ENCODE measurements at regions not wholly inside any gene's neighbourhood (a gene's known extent, or its start where the extent isn't known, plus 50 kb on each side); places are given as distances from the start of the nearest gene placed in this dataset.

DNA sequence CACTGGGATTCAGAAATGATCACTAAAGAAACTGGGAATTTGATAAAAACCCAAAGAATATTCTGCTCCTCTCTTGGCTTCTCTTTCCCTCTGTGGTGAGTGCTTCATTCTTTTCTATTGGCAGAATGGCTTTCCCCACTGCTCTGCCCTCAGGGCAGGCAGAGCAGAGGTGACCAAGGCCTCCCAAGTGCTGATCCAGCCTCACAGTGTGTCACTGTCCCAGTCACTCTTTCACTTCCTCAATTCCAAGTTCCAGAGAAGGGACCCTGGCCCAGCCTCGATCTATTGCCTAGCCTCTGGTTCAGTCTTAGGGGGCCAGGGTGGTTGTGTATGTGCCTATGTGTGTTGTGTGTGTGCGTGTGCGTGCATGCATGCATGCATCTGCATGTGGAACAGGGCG is 180.6 kb upstream of the TMTC4 start:
- TF ChIP-seq, protein P1, sequence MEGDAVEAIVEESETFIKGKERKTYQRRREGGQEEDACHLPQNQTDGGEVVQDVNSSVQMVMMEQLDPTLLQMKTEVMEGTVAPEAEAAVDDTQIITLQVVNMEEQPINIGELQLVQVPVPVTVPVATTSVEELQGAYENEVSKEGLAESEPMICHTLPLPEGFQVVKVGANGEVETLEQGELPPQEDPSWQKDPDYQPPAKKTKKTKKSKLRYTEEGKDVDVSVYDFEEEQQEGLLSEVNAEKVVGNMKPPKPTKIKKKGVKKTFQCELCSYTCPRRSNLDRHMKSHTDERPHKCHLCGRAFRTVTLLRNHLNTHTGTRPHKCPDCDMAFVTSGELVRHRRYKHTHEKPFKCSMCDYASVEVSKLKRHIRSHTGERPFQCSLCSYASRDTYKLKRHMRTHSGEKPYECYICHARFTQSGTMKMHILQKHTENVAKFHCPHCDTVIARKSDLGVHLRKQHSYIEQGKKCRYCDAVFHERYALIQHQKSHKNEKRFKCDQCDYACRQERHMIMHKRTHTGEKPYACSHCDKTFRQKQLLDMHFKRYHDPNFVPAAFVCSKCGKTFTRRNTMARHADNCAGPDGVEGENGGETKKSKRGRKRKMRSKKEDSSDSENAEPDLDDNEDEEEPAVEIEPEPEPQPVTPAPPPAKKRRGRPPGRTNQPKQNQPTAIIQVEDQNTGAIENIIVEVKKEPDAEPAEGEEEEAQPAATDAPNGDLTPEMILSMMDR (conservative IDR thresholded peaks at IDR 0.05): no peak
- H3K4me1 Mint-ChIP-seq (ENCODE audit: unreplicated experiment): no peaks in the 10 kb centered on the region
- no peaks in the 10 kb centered on the region for H3K27me3 Mint-ChIP-seq
- no peak for DNase-seq (ENCODE audit: extremely low spot score, unreplicated experiment)
- H3K9me3 Mint-ChIP-seq: no peaks in the 10 kb centered on the region
- no peaks in the 10 kb centered on the region for H3K36me3 Mint-ChIP-seq
- H3K4me3 Mint-ChIP-seq: no peak overlapping the region
- no peak overlapping the region for H3K27ac Mint-ChIP-seq

DNA sequence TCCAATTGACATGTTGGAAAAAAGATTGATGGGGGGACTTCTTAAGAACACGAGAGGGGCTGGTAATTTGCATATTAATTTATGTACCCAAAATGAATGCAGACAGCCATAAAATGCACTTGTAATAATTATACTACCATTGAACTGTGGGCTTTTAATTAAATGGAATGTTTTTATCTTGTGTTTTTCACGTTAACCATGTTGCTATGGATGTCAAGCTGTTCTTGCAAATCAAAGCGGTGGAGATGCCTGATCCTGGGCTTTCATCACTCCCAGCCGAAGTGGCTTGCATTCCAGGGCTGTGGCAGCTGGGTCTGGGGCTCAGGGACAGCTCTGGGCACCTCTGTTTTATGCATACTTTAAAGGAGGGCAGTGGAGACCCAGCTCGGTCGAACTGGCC is 179.4 kb upstream of the TMTC4 start:
- Mint-ChIP-seq H3K27me3 (no peaks in the 10 kb centered on the region), H3K4me1 (ENCODE audit: unreplicated experiment) (no peaks in the 10 kb centered on the region), H3K9me3 (no peaks in the 10 kb centered on the region), H3K27ac (no peak overlapping the region), H3K4me3 (no peak overlapping the region), H3K36me3 (no peaks in the 10 kb centered on the region)
- DNase-seq (ENCODE audit: extremely low spot score, unreplicated experiment): no peak
- TF ChIP-seq, protein P1 (conservative IDR thresholded peaks at IDR 0.05): no peak

DNA sequence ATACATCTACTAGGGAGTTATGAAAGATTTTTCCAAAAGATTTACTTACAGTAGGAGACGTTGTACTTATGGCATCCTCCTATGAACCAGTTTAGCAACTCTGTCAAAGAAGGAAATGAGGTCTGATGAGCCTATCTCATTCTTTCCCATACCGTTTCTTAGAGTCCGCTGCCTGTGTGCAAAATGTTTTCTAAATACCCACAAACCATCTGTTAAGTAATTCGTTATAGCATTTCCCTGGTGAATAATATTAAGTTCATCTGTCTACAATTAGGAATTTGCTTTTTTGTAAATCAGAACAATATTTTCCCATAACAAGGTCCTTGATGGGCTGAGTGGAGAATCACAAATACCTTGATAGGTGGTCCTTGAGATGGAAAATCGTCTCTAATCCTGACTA is 178.8 kb upstream of the TMTC4 start:
- H3K27ac Mint-ChIP-seq: no peak overlapping the region
- H3K9me3 Mint-ChIP-seq: no peaks in the 10 kb centered on the region
- TF ChIP-seq, protein P1 (conservative IDR thresholded peaks at IDR 0.05): no peak
- DNase-seq (ENCODE audit: extremely low spot score, unreplicated experiment): no peak
- no peaks in the 10 kb centered on the region for H3K4me1 Mint-ChIP-seq (ENCODE audit: unreplicated experiment)
- no peaks in the 10 kb centered on the region for H3K27me3 Mint-ChIP-seq
- no peak overlapping the region for H3K4me3 Mint-ChIP-seq
- H3K36me3 Mint-ChIP-seq: no peaks in the 10 kb centered on the region

DNA sequence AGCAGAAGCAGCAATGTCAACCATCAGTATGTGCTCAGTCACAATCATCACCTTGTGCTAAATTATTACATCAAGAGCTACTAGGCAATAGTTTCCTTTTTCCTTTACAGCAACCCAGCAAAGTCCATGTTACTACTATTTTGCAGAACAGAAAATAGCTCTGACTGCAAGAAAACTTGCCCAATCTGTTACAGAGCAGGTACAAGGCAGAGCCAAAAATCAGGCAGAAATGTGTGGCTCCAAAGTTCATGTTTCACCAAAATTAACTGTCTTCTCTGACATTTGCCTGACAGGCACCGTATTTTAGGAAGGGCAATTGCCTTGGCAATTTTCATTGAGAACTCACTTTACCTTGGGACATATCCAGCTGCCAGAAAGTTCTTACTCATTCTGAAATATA is 177.6 kb upstream of the TMTC4 start:
- no peak overlapping the region for H3K27ac Mint-ChIP-seq
- no peaks in the 10 kb centered on the region for H3K27me3 Mint-ChIP-seq
- H3K9me3 Mint-ChIP-seq: peaks cover 4% of the 10 kb centered on the region
- no peaks in the 10 kb centered on the region for H3K4me1 Mint-ChIP-seq (ENCODE audit: unreplicated experiment)
- DNase-seq (ENCODE audit: extremely low spot score, unreplicated experiment): no peak
- TF ChIP-seq, protein P1 (conservative IDR thresholded peaks at IDR 0.05): no peak
- H3K4me3 Mint-ChIP-seq: no peak overlapping the region
- H3K36me3 Mint-ChIP-seq: no peaks in the 10 kb centered on the region

DNA sequence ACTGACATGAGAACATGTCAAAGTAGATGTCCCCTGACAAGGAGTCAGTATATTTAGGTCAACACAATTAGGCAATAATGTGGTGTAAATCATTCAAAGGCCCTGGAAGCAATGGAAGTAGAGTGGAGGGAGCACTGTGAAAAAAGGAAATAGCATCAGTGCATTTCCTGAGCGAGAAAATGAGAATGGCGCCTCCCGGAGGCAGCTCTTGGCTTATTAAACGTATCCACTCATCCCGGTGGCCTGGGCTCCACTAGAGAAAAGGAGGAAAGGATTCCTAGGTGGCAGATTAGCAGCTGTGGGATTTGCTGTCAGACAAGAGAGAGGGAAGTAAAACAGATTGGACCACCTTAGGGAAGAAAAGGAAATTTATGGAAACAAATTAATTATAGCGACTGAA is 173.7 kb upstream of the TMTC4 start:
- H3K4me3 Mint-ChIP-seq: no peak overlapping the region
- no peaks in the 10 kb centered on the region for H3K27me3 Mint-ChIP-seq
- no peaks in the 10 kb centered on the region for H3K36me3 Mint-ChIP-seq
- TF ChIP-seq, protein P1 (conservative IDR thresholded peaks at IDR 0.05): no peak
- no peaks in the 10 kb centered on the region for H3K4me1 Mint-ChIP-seq (ENCODE audit: unreplicated experiment)
- peaks cover 5% of the 10 kb centered on the region for H3K9me3 Mint-ChIP-seq
- no peak for DNase-seq (ENCODE audit: extremely low spot score, unreplicated experiment)
- no peak overlapping the region for H3K27ac Mint-ChIP-seq

DNA sequence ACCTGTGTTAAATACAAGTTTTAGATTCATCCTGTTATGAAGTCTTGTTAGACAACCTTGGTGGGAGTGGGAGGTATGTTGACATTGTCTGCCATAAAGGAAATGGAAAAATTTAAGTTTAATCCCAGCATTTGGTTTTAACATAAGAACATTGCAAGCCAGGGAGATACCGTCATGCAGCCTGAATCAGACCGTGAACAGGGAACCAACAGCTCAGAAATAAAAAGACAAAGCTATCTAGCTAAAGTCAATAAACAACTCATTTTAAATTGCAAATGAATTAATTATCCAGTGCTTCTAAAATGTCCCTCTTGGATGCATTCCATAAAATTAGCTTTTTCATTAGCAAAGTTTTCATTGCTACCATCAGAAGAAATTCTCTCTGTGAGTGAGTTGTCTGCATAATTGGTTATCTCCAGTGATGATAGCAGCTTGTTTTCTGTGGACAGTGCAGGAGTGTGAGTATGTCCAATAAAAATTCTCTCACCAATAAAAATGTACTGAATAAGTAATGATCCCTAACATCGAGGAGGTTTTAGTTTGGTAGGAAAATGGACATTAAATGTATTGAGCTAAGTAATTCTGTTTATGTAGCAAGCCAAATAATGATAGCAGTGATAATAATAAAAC is 170.6 kb upstream of the TMTC4 start:
- TF ChIP-seq, protein P1 (conservative IDR thresholded peaks at IDR 0.05): no peak
- Mint-ChIP-seq H3K4me3 (no peak overlapping the region), H3K27me3 (no peaks in the 10 kb centered on the region), H3K27ac (no peak overlapping the region), H3K36me3 (no peaks in the 10 kb centered on the region), H3K9me3 (peaks cover 8% of the 10 kb centered on the region), H3K4me1 (ENCODE audit: unreplicated experiment) (no peaks in the 10 kb centered on the region)
- no peak for DNase-seq (ENCODE audit: extremely low spot score, unreplicated experiment)
